Stimulated activated CD4-positive, alpha-beta T cell treated with anti-CD3 and anti-CD28 coated beads, Interleukin-15, amount 100 ng/mL, for 24 hours (primary cell): ENCODE measurements at regions not wholly inside any gene's neighbourhood (a gene's known extent, or its start where the extent isn't known, plus 50 kb on each side); places are given as distances from the start of the nearest gene placed in this dataset.

Experiments
- DNase-seq: peaks from one replicate; pipeline ENCODE4 v3.0.0-alpha.2; 2020

DNA sequence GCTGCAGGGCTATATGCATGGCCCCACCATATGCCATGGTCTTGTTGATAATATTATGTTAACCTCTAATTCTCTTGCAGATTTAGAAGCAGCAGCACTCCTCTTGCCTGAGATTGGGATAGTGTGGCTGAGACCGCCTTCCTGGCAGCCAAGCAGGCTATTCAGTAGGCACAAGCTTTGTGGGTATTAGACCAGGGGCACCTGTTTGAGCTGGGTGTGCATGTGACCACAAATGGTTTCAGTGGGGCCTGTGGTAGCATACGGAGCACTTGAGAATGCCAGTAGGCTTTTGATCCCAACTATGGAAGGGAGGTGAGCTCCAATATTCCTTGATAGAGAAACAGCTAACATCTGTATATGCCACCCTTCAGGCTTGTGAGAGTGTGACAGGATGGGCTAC lies 625.1 kb upstream of the NUDT12 start:
- no peak for DNase-seq

DNA sequence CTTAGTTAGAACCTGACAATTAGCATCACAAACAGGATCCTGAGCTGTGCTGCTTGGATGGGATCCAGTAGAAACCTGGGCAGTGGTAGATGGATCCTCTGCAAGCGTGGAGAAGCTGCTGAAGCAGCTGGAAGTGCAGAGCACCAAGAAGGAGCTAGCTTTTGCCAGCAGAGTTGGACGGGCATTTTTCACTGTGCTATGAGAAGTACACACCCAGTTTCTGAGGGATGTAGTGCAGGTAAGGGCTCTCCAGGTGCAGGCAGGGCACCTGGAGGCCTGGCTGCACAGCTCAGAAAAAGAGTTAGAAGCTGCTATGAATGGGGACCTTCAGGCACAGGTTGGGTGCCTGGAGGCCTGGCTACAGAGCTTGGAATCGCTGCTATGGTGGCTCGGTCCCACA lies 623.9 kb upstream of the NUDT12 start:
- no peak for DNase-seq

DNA sequence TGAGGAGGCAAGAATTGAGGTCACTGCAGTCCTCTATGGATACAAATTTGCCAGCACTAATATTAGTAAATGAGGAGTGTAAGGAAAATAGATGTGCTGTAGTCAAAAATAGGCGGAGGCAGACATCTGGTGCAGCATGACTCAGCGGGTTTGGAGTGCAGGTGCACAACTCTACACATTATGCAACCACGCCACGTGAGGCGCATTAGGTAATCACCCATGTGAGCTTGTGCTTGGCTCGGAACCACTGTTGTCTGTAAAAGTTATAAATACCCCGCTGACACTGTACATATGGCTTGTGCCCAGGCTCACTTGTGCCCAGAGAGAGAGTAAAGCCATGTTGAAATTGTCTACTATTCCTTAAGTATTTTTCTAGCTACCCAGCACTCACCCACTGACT lies 623.5 kb upstream of the NUDT12 start:
- DNase-seq = no peak

GRCh38 chr5:104184264-104184663 lies 621.7 kb upstream of the NUDT12 start:
- no peak for DNase-seq

GRCh38 chr5:104178829-104179456 lies 616.4 kb upstream of the NUDT12 start:
- DNase-seq = peak; percentile 31

GRCh38 chr5:104178066-104178465 lies 615.5 kb upstream of the NUDT12 start:
- DNase-seq = no peak

- no peak for DNase-seq
These were observed 615.1 kb upstream of the NUDT12 start for GRCh38 chr5:104177651-104178050.

DNA sequence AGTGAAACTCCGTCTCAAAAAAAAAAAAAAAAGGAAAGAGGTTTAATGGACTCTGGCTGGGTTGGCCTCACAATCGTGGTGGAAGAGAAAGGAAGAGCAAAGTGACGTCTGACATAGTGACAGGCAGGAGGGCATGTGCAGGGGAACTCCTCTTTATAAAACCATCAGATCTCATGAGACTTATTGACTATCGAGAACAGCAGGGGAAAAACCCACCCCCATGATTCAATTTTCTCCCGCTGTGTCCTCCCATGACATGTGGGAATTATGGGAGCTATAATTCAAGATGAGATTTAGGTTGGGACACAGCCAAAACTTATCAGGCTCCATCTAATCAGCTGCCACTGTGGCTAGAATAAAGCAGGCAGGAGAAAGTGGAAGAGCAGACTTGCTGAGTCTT lies 610.4 kb upstream of the NUDT12 start:
- no peak for DNase-seq

DNA sequence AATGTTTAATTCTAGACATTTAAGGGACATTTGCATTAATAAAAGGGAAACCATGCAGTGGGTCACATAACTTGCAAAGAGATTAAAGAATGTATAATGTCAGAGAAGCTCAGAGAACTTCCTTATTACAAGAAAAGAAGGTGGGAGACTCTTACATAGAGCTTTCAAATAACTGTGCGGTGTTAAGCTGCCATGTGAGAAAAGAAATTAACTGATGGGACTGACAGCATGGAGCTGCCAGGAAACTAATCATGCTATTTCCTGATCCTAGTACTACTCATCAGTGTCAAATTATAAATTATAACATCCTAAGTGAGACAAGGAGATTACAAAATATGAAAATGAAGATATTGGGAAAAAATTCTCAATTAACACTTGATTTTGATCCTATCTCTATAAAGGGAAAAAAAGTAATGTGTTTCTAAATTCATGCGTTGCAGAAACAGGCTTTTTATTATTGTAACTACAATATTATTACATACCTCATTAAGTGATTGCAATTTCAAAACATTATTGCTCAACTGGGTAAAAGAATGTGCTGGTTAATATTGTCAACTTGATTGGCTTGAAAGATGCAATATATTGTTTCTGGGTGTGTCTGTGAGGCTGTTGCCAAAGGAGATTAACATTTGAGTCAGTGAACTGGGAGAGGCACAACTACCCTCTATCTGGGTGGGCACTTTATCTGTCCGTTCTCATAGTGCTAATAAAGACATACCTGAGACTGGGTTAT lies 609.5 kb upstream of the NUDT12 start:
- DNase-seq = no peak

- DNase-seq = no peak
These were observed 608.3 kb upstream of the NUDT12 start for GRCh38 chr5:104170926-104171325.

DNA sequence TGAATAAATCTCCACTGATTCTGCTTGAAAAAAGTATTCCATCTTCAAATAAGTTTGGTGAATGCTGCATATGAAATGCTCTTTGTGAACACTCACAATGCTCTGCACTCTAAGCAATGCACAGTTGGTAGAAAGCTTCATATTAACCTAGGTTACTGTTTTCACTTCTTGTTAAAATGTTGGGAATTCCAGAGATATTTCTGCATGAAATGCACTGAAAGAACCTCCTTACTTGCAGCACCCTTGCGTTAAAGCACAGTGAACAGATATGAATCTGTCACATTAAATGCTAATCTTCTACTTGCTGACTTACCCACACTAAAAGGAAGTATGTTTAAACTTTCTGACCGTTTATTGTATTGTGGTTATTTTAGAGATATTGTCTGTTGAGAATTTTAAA lies 584.1 kb upstream of the NUDT12 start:
- no peak for DNase-seq

DNA sequence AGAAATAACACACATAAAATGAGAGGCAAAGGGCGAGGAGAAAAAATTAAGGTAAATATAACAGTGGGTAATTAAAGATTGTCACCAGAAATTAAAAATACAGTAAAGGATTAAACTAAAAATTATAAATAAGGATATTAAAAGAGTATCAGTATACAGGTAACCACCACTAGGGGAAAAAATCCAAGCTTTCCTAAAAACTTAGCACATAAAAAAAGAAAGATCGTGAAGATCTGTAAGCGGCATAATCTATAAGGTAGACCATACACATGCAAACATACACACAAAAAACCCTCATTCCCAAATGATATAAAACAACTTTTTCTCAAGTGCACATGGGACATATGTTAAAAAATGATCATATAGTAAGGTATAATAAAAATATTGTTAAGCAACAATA lies 577.3 kb upstream of the NUDT12 start:
- no peak for DNase-seq

DNA sequence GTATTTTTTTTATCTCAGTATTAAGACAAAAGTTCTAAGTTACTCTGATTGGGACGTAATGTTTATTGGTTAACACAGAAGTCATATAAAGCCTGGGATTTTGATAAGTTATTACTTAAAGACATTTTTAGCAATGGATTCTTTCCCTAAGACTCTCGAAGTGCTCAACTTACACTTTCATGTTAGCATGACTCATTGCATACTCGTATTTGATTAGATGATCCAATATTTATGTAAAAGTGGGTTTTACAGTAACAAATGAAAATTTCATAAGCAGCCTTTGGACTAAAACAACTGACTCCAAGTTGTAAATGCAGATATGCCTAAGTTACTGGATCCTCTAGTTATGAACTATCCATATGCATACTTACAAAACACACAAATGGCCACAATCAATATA lies 567.7 kb upstream of the NUDT12 start:
- DNase-seq = no peak

DNA sequence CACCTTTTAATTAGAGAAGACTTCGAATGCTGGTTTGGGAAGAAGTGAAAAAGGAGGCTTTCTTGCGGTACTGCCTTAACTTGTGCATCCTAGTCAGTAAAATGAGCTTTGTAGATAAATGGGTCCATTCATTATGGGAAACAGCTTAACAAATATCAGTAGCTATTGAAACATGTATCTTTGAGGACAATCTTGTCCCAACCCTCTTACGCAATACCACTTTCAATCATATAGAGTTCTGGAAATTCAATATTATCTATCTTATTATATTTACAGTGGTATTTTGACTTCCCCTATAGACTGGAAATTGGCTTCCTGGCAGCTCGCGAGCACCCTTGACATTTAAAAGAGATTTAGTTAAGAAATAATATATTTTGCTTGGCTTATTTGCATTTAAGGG lies 565.8 kb upstream of the NUDT12 start:
- DNase-seq = no peak

- no peak for DNase-seq
These were observed 564.4 kb upstream of the NUDT12 start for GRCh38 chr5:104126980-104127379.

- DNase-seq = no peak
These were observed 556.9 kb upstream of the NUDT12 start for GRCh38 chr5:104119529-104119928.

DNA sequence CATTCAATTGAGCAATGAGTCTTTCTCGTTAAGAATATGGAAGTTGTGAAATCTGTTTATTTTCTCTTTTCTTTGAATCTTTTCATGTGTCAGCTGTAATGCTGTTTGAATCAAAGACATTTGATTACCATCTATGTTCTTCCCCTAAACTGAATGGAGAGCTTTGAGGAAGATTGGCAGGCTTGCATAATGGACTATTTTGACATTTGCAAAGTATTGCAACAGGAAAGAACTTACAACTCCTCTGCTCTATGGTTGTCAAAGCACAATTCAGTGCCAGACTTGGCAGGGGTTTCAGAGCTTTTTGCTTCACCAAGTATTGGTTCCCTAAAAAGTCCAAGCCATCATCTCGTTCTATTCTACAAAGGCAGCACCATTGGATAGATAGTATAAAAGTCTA lies 549.0 kb upstream of the NUDT12 start:
- no peak for DNase-seq

GRCh38 chr5:104096451-104096850 lies 533.9 kb upstream of the NUDT12 start:
- no peak for DNase-seq

GRCh38 chr5:104095527-104095926 lies 532.9 kb upstream of the NUDT12 start:
- no peak for DNase-seq

- DNase-seq = no peak
These were observed 526.5 kb upstream of the NUDT12 start for GRCh38 chr5:104088876-104089778.

- no peak for DNase-seq
These were observed 522.3 kb upstream of the NUDT12 start for GRCh38 chr5:104084896-104085295.

GRCh38 chr5:104082754-104083153 lies 520.2 kb upstream of the NUDT12 start:
- DNase-seq = no peak

DNA sequence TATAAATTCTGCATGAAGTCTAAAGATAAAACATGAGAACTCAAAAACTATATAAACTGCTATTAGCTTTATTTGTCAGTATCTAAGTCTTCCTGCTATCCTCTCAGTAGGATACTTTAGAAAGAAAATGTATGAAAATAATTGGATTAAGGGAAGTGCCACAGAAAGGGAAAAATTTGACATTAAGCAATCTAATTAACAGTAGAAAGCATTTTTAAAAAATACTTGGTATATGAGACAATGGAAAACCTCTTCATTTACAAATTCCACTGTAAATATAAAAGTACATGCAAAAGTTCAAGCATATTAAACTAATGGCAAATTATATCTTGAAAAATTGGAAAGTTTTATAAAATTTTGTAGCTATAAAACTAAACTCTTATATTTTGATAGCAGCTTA lies 518.6 kb upstream of the NUDT12 start:
- no peak for DNase-seq

DNA sequence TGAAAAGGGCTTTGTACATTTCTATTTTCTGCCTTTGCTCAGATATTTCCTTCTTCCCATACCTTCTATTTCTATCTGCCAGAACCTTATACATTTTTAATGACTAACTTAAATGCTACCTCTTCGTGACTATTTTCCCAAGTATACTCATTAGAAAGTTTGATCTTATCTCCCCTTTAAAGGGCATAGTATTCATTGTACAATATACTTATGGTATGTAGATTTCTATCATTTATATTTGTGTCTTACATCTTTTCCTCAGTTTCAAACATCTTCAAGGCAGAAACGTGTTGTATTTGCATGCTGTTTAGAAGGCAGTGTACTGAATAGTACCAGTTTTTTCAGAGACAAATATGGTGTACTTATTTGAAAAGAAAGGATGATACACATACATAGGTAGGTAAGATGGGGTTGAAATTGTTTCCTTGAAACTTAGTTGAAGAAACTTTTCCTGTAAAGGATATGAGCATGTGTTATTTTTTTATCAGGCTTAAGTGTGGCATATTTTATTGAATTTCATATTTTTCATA lies 518.1 kb upstream of the NUDT12 start:
- no peak for DNase-seq
